BLaER1 treated with 17β-estradiol and CSF1 and Interleukin-3, amounts not matched to agents 10 nM and 100 nM (cell line): ENCODE measurements at regions not wholly inside any gene's neighbourhood (a gene's known extent, or its start where the extent isn't known, plus 50 kb on each side); places are given as distances from the start of the nearest gene placed in this dataset.

Source experiments
- H3K27ac ChIP-seq, 11 experiments: shearing (Covaris generic); formaldehyde crosslinking; 2 replicates each; pipeline ENCODE4 v1.8.1; 2022
- H3K27me3 ChIP-seq, 11 experiments: shearing (Covaris generic); formaldehyde crosslinking; 2 replicates each; pipeline ENCODE4 v1.8.1; 2022
- H3K36me3 ChIP-seq, 11 experiments: shearing (Covaris generic); formaldehyde crosslinking; 2 replicates each; pipeline ENCODE4 v1.8.1; 2022
- H3K4me1 ChIP-seq, 10 experiments: shearing (Covaris generic); formaldehyde crosslinking; 2 replicates each; pipeline ENCODE4 v1.8.1; 2022
- H3K4me2 ChIP-seq, 11 experiments: shearing (Covaris generic); formaldehyde crosslinking; 2 replicates each; pipeline ENCODE4 v1.8.1; 2022
- H3K4me3 ChIP-seq, 10 experiments: shearing (Covaris generic); formaldehyde crosslinking; 2 replicates each; pipeline ENCODE4 v1.8.1; 2022
- H3K9ac ChIP-seq, 11 experiments: shearing (Covaris generic); formaldehyde crosslinking; 2 replicates each; pipeline ENCODE4 v1.8.1; 2022
- H3K9me3 ChIP-seq, 11 experiments: shearing (Covaris generic); formaldehyde crosslinking; replicated peaks in 1 of 11; 2 replicates each; pipeline ENCODE4 v1.8.1; 2022
- H4K20me1 ChIP-seq, 11 experiments: shearing (Covaris generic); formaldehyde crosslinking; 2 replicates each; pipeline ENCODE4 v1.8.1; 2022
- Cebpa-rat ChIP-seq, 11 experiments: shearing (Covaris generic); IDR thresholded peaks; 2 replicates each; pipeline ENCODE4 v1.8.1; 2022

DNA sequence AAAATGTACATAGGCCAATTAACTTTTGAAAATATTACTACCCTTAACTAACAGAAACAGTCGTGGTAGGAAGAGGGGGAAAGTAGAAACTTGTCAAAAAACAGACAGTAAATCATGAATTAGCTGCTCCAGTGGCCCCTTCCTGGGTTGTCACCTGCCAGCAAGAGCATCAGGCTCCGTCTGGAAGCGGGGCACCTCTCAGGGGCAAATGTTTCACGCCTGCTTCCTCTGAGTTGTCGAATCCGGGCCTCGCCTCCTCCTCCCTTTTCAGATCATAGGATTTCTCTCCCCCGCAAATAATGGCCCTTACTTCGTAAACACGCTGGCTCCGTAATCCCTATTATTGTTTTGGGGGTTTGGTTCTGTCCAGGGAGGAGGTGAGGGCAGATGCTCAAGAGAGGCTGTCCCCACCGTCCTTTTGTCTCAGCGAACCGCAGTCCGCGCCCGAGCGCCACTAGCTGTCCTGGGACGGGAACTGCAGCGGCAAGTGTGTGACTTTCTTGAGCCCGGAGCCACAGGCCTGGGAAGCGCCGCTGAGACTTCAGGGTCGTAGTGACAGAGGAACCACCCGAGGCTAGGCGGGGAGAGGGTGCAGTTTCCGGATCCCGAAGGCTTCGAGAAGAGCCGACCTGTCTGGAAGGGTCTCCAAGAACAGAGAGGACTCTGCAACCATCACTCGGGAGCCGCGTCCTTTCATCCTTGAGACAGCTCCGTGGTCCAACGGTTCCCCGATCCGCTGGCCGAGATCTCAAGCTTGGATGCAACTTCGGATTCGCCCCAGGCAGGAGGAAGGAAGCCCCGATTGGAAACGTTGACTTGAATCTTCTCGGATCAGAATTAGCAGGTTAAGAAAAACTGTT lies 214.5 kb upstream of the ZNF184 start:
- Histone ChIP-seq H3K27me3 (no peaks in the 10 kb centered on the region), H3K9me3 (no peaks in the 10 kb centered on the region), H3K36me3 (no peaks in the 10 kb centered on the region), H3K9ac (peak overlapping the region; percentile 71 to 83 (median 80)), H3K4me3 (peak overlapping the region; percentile 59 to 82 (median 72)), H3K27ac (peak overlapping the region in 10 of 11 experiments; percentile 42 to 81 (median 70); a peak in 20 of 22 replicates), H3K4me1 (peaks cover 0 to 4% (median 0%) of the 10 kb centered on the region in 10 experiments; a peak in 4 of 20 replicates), H3K4me2 (peak overlapping the region; percentile 68 to 90 (median 76)), H4K20me1 (0 out of 22 replicates have a peak, but pooled peaks cover 0 to 4% (median 0%) of the 10 kb centered on the region in 11 experiments)
- TF ChIP-seq Cebpa-rat (IDR thresholded peaks at IDR 0.05), result no peak

DNA sequence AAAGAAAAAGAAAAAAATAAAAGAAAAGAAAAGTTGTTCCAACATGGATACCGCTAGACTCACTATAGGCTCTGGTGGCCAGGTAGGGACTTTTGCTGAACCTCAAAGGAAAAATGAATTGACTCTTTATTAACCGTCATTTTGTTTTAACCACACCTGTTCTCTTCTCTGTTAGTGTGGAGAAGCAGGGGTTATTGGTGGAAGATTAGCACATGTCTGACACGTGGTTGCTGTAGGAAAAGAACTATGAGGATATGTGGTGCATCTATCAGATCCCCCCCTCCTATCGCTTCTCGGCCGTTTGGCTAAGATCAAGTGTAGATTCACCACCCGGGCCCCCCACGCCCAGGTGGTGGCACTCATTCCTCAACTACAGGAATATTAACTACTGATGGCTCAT lies 212.4 kb upstream of the ZNF184 start:
- Histone ChIP-seq H3K36me3 (no peaks in the 10 kb centered on the region), H3K4me2 (no peak overlapping the region), H3K27ac (no peak overlapping the region), H3K9ac (no peak overlapping the region), H3K4me3 (no peak overlapping the region), H3K27me3 (no peaks in the 10 kb centered on the region), H4K20me1 (0 out of 22 replicates have a peak, but pooled peaks cover 0 to 4% (median 0%) of the 10 kb centered on the region in 11 experiments), H3K4me1 (peaks cover 0 to 4% (median 0%) of the 10 kb centered on the region in 10 experiments; a peak in 4 of 20 replicates), H3K9me3 (peaks cover 8 to 16% (median 13%) of the 10 kb centered on the region in 11 experiments)
- no peak for TF ChIP-seq Cebpa-rat (IDR thresholded peaks at IDR 0.05)

DNA sequence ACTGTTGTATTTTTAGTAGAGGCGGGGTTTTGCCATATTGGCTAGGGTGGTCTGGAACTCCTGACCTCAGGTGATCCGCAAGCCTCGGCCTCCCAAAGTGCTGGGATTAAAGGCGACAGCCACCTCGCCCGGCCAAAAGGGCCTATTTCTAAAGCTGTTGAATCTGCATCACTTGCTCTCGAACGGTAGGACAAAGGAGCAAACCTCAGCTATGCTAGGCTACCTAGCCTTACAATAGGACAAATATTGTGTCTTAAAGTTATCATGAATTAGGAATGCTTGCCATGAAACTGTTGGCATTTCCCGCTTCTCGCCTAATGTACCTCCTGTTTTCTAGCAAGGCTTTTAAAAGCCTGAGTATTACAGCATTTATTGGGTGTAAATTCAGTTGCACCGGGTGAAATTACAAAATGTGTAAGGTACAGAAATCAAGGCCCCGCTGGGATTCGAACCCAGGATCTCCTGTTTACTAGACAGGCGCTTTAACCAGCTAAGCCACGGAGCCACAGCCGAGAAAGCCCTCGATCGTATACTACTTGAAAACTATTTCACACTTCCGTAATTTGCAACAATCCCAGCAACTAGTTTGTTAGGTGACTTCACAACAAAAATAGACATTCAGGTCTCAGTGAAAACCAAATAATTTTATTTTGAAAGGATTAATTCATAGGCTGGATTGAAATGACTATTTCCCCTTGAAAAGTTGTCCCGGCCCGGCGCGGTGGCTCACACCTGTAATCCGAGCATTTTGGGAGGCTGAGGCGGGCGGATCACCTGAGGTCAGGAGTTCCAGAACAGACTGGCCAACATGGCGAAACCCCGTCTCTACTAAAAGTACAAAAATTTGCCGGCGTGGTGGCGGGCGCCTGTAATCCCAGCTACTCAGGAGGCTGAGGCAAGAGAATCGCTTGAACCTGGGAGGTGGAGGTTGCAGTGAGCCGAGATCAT lies 211.6 kb upstream of the ZNF184 start:
- Histone ChIP-seq H4K20me1 (0 out of 22 replicates have a peak, but pooled peaks cover 0 to 4% (median 0%) of the 10 kb centered on the region in 11 experiments), H3K4me2 (no peak overlapping the region; a peak in 1 of 22 replicates), H3K9ac (no peak overlapping the region), H3K27ac (no peak overlapping the region), H3K36me3 (no peaks in the 10 kb centered on the region), H3K27me3 (no peaks in the 10 kb centered on the region), H3K4me3 (no peak overlapping the region), H3K4me1 (peaks cover 0 to 4% (median 0%) of the 10 kb centered on the region in 10 experiments; a peak in 4 of 20 replicates), H3K9me3 (peaks cover 16 to 23% (median 20%) of the 10 kb centered on the region in 11 experiments)
- no peak for TF ChIP-seq Cebpa-rat (IDR thresholded peaks at IDR 0.05)

DNA sequence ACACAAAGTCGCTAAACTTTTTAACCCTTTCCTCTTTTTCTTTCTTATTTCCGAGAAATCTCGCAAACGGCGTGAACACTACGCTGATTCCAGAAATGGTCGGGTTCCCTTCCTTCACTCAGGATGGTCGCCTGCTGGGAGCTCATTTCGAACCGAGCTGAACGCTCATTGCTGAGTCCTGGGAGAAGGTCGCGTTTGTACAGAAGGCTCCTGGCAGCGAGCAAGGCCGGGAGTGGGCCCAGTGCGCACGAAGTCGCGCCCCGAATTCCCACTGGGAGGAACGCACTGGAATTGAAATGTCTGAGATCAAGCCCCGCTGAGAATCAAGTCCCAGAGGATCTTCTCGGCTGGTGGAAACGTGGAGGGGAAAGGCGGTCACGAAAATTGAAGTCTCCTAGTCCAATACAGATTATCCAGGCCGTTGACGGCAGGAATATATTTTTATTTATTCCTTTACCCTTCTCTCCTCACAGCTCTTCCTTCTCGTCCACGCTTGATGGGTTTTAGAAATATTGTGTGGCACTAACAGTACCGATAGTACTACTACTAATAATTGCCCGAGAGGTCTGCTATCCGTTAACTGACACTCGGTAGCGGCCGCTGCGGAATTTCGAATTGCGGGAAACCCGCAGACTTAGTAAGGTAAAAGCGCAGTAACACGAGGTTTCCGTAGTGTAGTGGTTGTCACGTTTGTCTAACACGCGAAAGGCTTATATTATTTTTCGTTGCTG lies 207.2 kb upstream of the ZNF184 start:
- Histone ChIP-seq H3K4me3 (no peak overlapping the region), H3K27ac (no peak overlapping the region), H3K36me3 (no peaks in the 10 kb centered on the region), H3K27me3 (0 out of 22 replicates have a peak, but pooled peaks cover 0 to under 1% (median 0%) of the 10 kb centered on the region in 11 experiments), H3K4me1 (peaks cover 0 to 3% (median 1%) of the 10 kb centered on the region in 10 experiments; a peak in 8 of 20 replicates), H3K4me2 (no peak overlapping the region), H3K9me3 (peaks cover 23 to 32% (median 29%) of the 10 kb centered on the region in 11 experiments), H4K20me1 (0 out of 22 replicates have a peak, but pooled peaks cover 0 to 4% (median 0%) of the 10 kb centered on the region in 11 experiments), H3K9ac (no peak overlapping the region)
- no peak for TF ChIP-seq Cebpa-rat (IDR thresholded peaks at IDR 0.05)

DNA sequence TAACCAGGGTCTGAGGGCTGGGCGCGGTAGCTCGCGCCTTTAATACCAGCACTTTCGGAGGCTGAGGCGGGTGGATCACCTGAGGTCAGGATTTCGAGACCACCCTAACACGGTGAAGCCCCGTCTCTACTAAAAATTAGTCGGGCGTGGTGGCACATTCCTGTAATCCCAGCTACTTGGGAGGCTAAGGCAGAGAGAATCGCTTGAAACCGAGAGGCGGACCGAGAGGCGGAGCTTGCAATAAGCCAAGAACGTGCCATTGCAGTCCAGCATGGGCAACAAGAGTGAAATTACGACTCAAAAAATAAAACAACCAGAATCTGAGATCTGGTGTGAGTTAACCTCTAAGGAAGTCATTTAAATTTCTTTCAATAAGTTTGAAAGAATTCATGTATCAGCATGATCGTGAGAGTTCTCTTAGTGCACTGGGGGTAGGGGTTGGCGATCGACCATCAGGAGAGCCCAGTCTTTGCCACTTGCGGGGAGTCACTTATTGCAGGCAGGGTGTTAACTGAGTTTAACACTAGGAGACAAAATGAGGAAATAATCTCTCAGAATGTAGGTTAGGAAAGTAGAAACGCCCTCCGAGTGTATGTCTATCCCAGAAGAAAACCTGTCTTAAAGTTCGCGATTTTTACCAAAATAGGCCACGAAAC lies 206.5 kb upstream of the ZNF184 start:
- H3K4me3 ChIP-seq, result no peak overlapping the region
- H3K9me3 ChIP-seq, result peaks cover 23 to 32% (median 29%) of the 10 kb centered on the region in 11 experiments
- 0 out of 22 replicates have a peak, but pooled peaks cover 0 to 4% (median 0%) of the 10 kb centered on the region in 11 experiments for H4K20me1 ChIP-seq
- H3K9ac ChIP-seq, result no peak overlapping the region
- H3K4me2 ChIP-seq, result no peak overlapping the region
- peaks cover 0 to 7% (median 4%) of the 10 kb centered on the region in 10 experiments; a peak in 8 of 20 replicates for H3K4me1 ChIP-seq
- H3K36me3 ChIP-seq, result no peaks in the 10 kb centered on the region
- no peak for TF ChIP-seq Cebpa-rat (IDR thresholded peaks at IDR 0.05)
- peaks cover 0 to 8% (median 0%) of the 10 kb centered on the region in 11 experiments; a peak in 5 of 22 replicates for H3K27me3 ChIP-seq
- H3K27ac ChIP-seq, result no peak overlapping the region

DNA sequence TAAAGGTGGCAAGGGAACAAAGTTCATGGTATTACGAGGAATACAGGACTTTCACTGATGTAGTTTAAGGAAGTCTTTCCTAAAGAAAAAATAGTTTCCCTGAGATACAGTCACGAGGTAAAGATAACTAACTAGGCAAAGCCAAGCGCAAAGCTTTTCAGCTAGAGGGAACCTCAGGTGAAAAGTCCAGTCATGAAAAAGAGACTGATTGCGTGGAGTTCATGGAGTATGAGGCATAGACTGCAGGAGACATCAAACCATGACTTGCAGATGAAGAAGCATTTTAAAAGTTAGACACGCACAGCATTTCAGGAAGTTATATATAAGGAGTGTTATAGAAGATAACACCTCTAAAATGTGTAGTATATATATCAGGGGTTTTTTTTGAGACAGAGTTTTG lies 205.6 kb upstream of the ZNF184 start:
- Histone ChIP-seq H3K9ac (no peak overlapping the region), H3K4me2 (no peak overlapping the region), H3K4me1 (peaks cover 0 to 7% (median 4%) of the 10 kb centered on the region in 10 experiments; a peak in 8 of 20 replicates), H3K27ac (no peak overlapping the region), H3K4me3 (no peak overlapping the region), H3K9me3 (peaks cover 23 to 32% (median 30%) of the 10 kb centered on the region in 11 experiments), H4K20me1 (no peaks in the 10 kb centered on the region), H3K36me3 (no peaks in the 10 kb centered on the region), H3K27me3 (peaks cover 5 to 17% (median 8%) of the 10 kb centered on the region in 11 experiments)
- TF ChIP-seq Cebpa-rat (IDR thresholded peaks at IDR 0.05), result no peak

DNA sequence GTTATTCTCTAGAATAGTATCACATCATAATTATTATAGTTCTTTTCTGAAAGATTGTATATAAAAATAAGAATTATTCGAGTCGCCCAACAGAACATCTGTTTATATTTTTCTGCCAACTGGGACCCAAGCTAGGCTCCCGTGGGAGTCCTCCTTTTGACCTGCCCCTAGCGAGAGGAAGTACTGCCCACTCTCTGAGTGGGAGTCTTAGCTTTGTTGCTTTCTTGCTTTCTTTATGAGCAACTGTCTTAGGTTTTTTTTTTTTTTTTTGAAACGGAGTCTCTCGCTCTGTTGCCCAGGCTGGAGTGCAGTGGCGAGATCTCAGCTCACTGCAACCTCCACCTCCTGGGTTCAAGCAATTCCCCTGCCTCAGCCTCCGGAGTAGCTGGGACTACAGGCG lies 202.0 kb upstream of the ZNF184 start:
- H3K36me3 ChIP-seq, result no peaks in the 10 kb centered on the region
- H3K27me3 ChIP-seq, result peaks cover 40 to 53% (median 44%) of the 10 kb centered on the region in 11 experiments

More for the DNA sequence above, 202.0 kb upstream of the ZNF184 start:
- TF ChIP-seq Cebpa-rat (IDR thresholded peaks at IDR 0.05), result no peak
- Histone ChIP-seq H3K27ac (no peak overlapping the region), H3K4me3 (no peak overlapping the region), H3K4me1 (peaks cover 0 to 20% (median 6%) of the 10 kb centered on the region in 10 experiments; a peak in 12 of 20 replicates), H3K9ac (no peak overlapping the region), H4K20me1 (peaks cover 0 to 8% (median 1%) of the 10 kb centered on the region in 11 experiments; a peak in 5 of 22 replicates), H3K9me3 (peaks cover 9 to 30% (median 20%) of the 10 kb centered on the region in 11 experiments), H3K4me2 (peak overlapping the region in 6 of 11 experiments; percentile 12 to 38 (median 32); a peak in 7 of 22 replicates)
